SH-SY5Y (cell line): ENCODE measurements at regions not wholly inside any gene's neighbourhood (a gene's known extent, or its start where the extent isn't known, plus 50 kb on each side); places are given as distances from the start of the nearest gene placed in this dataset.

Experiments used
- GATA2 ChIP-seq: IDR thresholded peaks from 2 replicates; pipeline ENCODE4 v1.6.1; 2011; ENCODE audit warnings: mild to moderate bottlenecking, low read depth, low read length
- GATA3 ChIP-seq: IDR thresholded peaks from 2 replicates; pipeline ENCODE4 v1.6.1; 2011; ENCODE audit warnings: low read depth, mild to moderate bottlenecking, low read length, moderate library complexity

GRCh38 chr2:6052649-6053048 lies 360.5 kb downstream of the SOX11 start:
- TF ChIP-seq GATA2 (no peak), GATA3 (no peak)
